HEK293 (cell line): ENCODE measurements at regions not wholly inside any gene's neighbourhood (a gene's known extent, or its start where the extent isn't known, plus 50 kb on each side); places are given as distances from the start of the nearest gene placed in this dataset.

Experiments used
- CTCF ChIP-seq: fragments of 450-650 bp; formaldehyde crosslinking; IDR thresholded peaks from 2 replicates; pipeline ENCODE4 v1.5.1; 2016; ENCODE audit warnings: missing biosample characterization, missing genetic modification characterization
- ZNF658 ChIP-seq: fragments of 450-650 bp; formaldehyde crosslinking; IDR thresholded peaks from 2 replicates; pipeline ENCODE4; 2016; ENCODE audit warnings: missing biosample characterization, missing genetic modification characterization

- TF ChIP-seq ZNF658 (tag by site-specific recombination): no peak
- no peak for TF ChIP-seq CTCF
Observed at GRCh38 chr6:8325743-8326142, 109.6 kb downstream of the SLC35B3 start.
